ENCODE measurements at regions not wholly inside any gene's neighbourhood (a gene's known extent, or its start where the extent isn't known, plus 50 kb on each side); places are given as distances from the start of the nearest gene placed in this dataset.

- TF ChIP-seq CREB5 (CRISPR knock-in tag; IDR thresholded peaks at IDR 0.05; ENCODE audit: low read depth): no peak
- no peak for TF ChIP-seq ZC3H10 (CRISPR knock-in tag; IDR thresholded peaks at IDR 0.05)
- no peak for ATAC-seq
Observed at GRCh38 chr18:44125446-44125845, 555.2 kb upstream of the SETBP1 start.

- ATAC-seq: no peak
- TF ChIP-seq GLIS3 (CRISPR knock-in tag; IDR thresholded peaks at IDR 0.05) (no peak), ZNF565 (CRISPR knock-in tag; conservative IDR thresholded peaks at IDR 0.05; ENCODE audit: low read depth) (no peak), ZFP3 (CRISPR knock-in tag; IDR thresholded peaks at IDR 0.05) (no peak), ESRRG (CRISPR knock-in tag; IDR thresholded peaks at IDR 0.05) (no peak), BACH2 (CRISPR knock-in tag; IDR thresholded peaks at IDR 0.05; ENCODE audit: borderline replicate concordance) (no peak), CSDC2 (CRISPR knock-in tag; IDR thresholded peaks at IDR 0.05) (no peak), CSRNP3 (CRISPR knock-in tag; IDR thresholded peaks at IDR 0.05) (no peak), PATZ1 (CRISPR knock-in tag; IDR thresholded peaks at IDR 0.05; ENCODE audit: borderline replicate concordance) (no peak), CREB5 (CRISPR knock-in tag; IDR thresholded peaks at IDR 0.05; ENCODE audit: low read depth) (no peak), POU6F1 (CRISPR knock-in tag; IDR thresholded peaks at IDR 0.05; ENCODE audit: borderline replicate concordance, low read depth) (no peak), ZC3H10 (CRISPR knock-in tag; IDR thresholded peaks at IDR 0.05) (no peak), ZNF8 (CRISPR knock-in tag; IDR thresholded peaks at IDR 0.05) (no peak), PPARA (CRISPR knock-in tag; IDR thresholded peaks at IDR 0.05; ENCODE audit: borderline replicate concordance) (no peak), RARB (CRISPR knock-in tag; IDR thresholded peaks at IDR 0.05) (no peak), TOX (CRISPR knock-in tag; IDR thresholded peaks at IDR 0.05; ENCODE audit: borderline replicate concordance) (no peak), OSR1 (CRISPR knock-in tag; IDR thresholded peaks at IDR 0.05) (no peak), TSHZ2 (CRISPR knock-in tag; IDR thresholded peaks at IDR 0.05) (no peak), TCF4 (CRISPR knock-in tag; IDR thresholded peaks at IDR 0.05; ENCODE audit: borderline replicate concordance) (no peak)
Observed at GRCh38 chr18:44126598-44126997, 554.1 kb upstream of the SETBP1 start.

GRCh38 chr18:44128365-44128764, 552.3 kb upstream of the SETBP1 start:
- TF ChIP-seq OSR1 (CRISPR knock-in tag; IDR thresholded peaks at IDR 0.05): no peak
- no peak for ATAC-seq

All from SK-N-SH treated with all-trans-retinoic acid at 6 μM for 48 hours (cell line).